K562 (cell line): ENCODE measurements at regions not wholly inside any gene's neighbourhood (a gene's known extent, or its start where the extent isn't known, plus 50 kb on each side); places are given as distances from the start of the nearest gene placed in this dataset.

ENCODE experiments used
- ATAC-seq: fragments of 200-7000 bp; cut with Tn5 transposase; 3 replicates; pipeline ENCODE4 v1.9.1; 2020; ENCODE audit warnings: moderate library complexity
- BruUV-seq: library from RNA; stranded (reverse); fragments of 400-500 nt; replicated peaks from 2 replicates; lab custom pipeline; 2021; lab: Mats Ljungman, UMichigan
- CTCF ChIA-PET: fragments of 300-600 bp; formaldehyde crosslinking; extraction: SDS; loops from one replicate; lab custom pipeline; 2021; ENCODE audit warnings: low intra/inter-chr PET ratio; lab: Yijun Ruan, JAX
- POLR2A ChIA-PET: fragments of 300-600, 350-650 bp; sonication (Branson Sonifier 250); formaldehyde crosslinking; extraction: SDS; loops from one replicate; lab custom pipeline; 2021; ENCODE audit warnings: antibody characterized with exemption, inconsistent platforms; lab: Yijun Ruan, JAX
- DNase-seq, 4 experiments: peaks; one replicate each; pipeline versions ENCODE4 v3.0.0 to v3.0.0-alpha.2; 2011 to 2018; ENCODE audit warnings: low spot score in 3 of 4, mixed read lengths in 3 of 4; ENCODE audit errors: extremely low read depth in 1 of 4
- FAIRE-seq: peaks from 2 replicates; lab custom pipeline; 2011; peaks lifted over from hg19 to GRCh38; lab: Jason Lieb, UNC
- H2AFZ ChIP-seq: 2 replicates; pipeline ENCODE4 v1.6.0; 2011; ENCODE audit warnings: low read depth, low read length, control low read depth, inconsistent platforms
- H3K27ac ChIP-seq: fragments of 200-600 bp; 3 replicates; pipeline ENCODE4 v1.8.0; 2011; ENCODE audit warnings: low read depth, mild to moderate bottlenecking, control low read depth, inconsistent platforms, low read length, moderate library complexity, mixed read lengths; ENCODE audit errors: extremely low read depth
- H3K27me3 ChIP-seq, 2 experiments: fragments of 300-600 bp in 1 of 2; 2 replicates in 1 of 2; 3 replicates in 1 of 2; pipeline versions ENCODE4 v1.6.0 to v1.8.0; 2011; ENCODE audit warnings: inconsistent platforms in 2 of 2, low read length in 2 of 2, mild to moderate bottlenecking in 1 of 2, mixed read lengths in 1 of 2, moderate library complexity in 1 of 2; ENCODE audit not compliant: control insufficient read depth in 2 of 2, insufficient read depth in 2 of 2
- H3K36me3 ChIP-seq: fragments of 300-600 bp; 3 replicates; pipeline ENCODE4 v1.8.0; 2011; ENCODE audit warnings: mild to moderate bottlenecking, low read length, inconsistent platforms; ENCODE audit not compliant: control insufficient read depth, insufficient read depth
- H3K4me1 ChIP-seq, 2 experiments: fragments of 200-600 bp in 1 of 2; replicated peaks in 1 of 2; 2 replicates in 1 of 2; 3 replicates in 1 of 2; pipeline versions ENCODE4 v1.5.1 to v1.8.0; 2011; ENCODE audit warnings: inconsistent platforms in 2 of 2, low read length in 2 of 2, mild to moderate bottlenecking in 1 of 2, mixed read lengths in 1 of 2, moderate library complexity in 1 of 2; ENCODE audit not compliant: control insufficient read depth in 2 of 2, insufficient read depth in 2 of 2
- H3K4me2 ChIP-seq: 2 replicates; pipeline ENCODE4 v1.6.1; 2011; ENCODE audit warnings: low read length, control low read depth, inconsistent platforms, mixed read lengths; ENCODE audit not compliant: insufficient read depth
- H3K4me3 ChIP-seq: fragments of 200-600 bp; sonication (generic), shearing (Covaris generic); 2 replicates; pipeline ENCODE4 v1.5.1; 2016; ENCODE audit warnings: control low read depth, inconsistent platforms
- H3K79me2 ChIP-seq: fragments of 200-600 bp; 3 replicates; pipeline ENCODE4 v1.8.0; 2011; ENCODE audit warnings: low read length, inconsistent platforms; ENCODE audit not compliant: control insufficient read depth, insufficient read depth
- H3K9ac ChIP-seq, 2 experiments: 2 replicates each; pipeline versions ENCODE4 v1.6.0 to v1.6.1; 2011; ENCODE audit warnings: low read depth in 2 of 2, low read length in 2 of 2, control low read depth in 1 of 2, inconsistent platforms in 1 of 2, mild to moderate bottlenecking in 1 of 2, mixed read lengths in 1 of 2; ENCODE audit not compliant: insufficient read depth in 1 of 2
- H3K9me1 ChIP-seq: one replicate; pipeline ENCODE4 v1.6.0; 2011; ENCODE audit warnings: inconsistent platforms, mild to moderate bottlenecking, low read length, moderate library complexity; ENCODE audit not compliant: control insufficient read depth, insufficient read depth
- H3K9me3 ChIP-seq: replicated peaks from 2 replicates; pipeline ENCODE4 v1.5.1; 2011; ENCODE audit warnings: low read depth, low read length, inconsistent platforms; ENCODE audit not compliant: control insufficient read depth, insufficient read depth
- H4K20me1 ChIP-seq: replicated peaks from 2 replicates; pipeline ENCODE4 v1.6.1; 2011; ENCODE audit warnings: low read length, inconsistent platforms, mixed read lengths; ENCODE audit not compliant: control insufficient read depth, insufficient read depth
- BCL6 ChIP-seq: fragments of 250-450 bp; sonication (Bioruptor Pico); IDR thresholded peaks from 2 replicates; pipeline ENCODE4 v1.4.0; 2020
- CCAR2 ChIP-seq: fragments of 200-400 bp; formaldehyde crosslinking; IDR thresholded peaks from 2 replicates; pipeline ENCODE4 v1.6.1; 2017; ENCODE audit warnings: mild to moderate bottlenecking, low read depth, low read length
- ESRRA ChIP-seq: fragments of 450-650 bp; IDR thresholded peaks from 2 replicates; pipeline ENCODE4 v1.6.1; 2014; ENCODE audit warnings: low read depth, mild to moderate bottlenecking, moderate library complexity, borderline replicate concordance
- NELFE ChIP-seq: IDR thresholded peaks from 2 replicates; pipeline ENCODE4 v1.6.1; 2011; ENCODE audit warnings: mild to moderate bottlenecking; ENCODE audit not compliant: insufficient read depth, insufficient read length
- POLR2B ChIP-seq: fragments of 450-650 bp; IDR thresholded peaks from 2 replicates; pipeline ENCODE4 v1.6.1; 2018; ENCODE audit warnings: low read depth; ENCODE audit not compliant: partially characterized antibody
- PRMT5 ChIP-seq: sonication (generic); formaldehyde crosslinking; IDR thresholded peaks from 2 replicates; pipeline ENCODE4 v1.5.0; 2020; ENCODE audit warnings: missing genetic modification reagents
- RFX1 ChIP-seq: fragments of 450-650 bp; IDR thresholded peaks from 2 replicates; pipeline ENCODE4 v1.6.1; 2016; ENCODE audit warnings: mild to moderate bottlenecking, moderate library complexity
- SRF ChIP-seq, 2 experiments: fragments of 250-450, 450-650 bp in 1 of 2; sonication (Bioruptor Pico) in 1 of 2; sonication (generic) in 1 of 2; formaldehyde crosslinking; IDR thresholded peaks; 2 replicates each; pipeline versions ENCODE4 v1.5.0 to v1.5.1; 2020 to 2022; ENCODE audit warnings: mild to moderate bottlenecking in 1 of 2, missing genetic modification reagents in 1 of 2
- ZNF707 ChIP-seq: fragments of 250-450 bp; sonication (Bioruptor Pico); conservative IDR thresholded peaks from 2 replicates; pipeline ENCODE4 v1.8.0; 2022; ENCODE audit warnings: inconsistent platforms, mild to moderate bottlenecking, moderate library complexity
- WGBS: fragments of 100-300 bp; shearing (Covaris generic); methylation state at CpG from one replicate; pipeline ENCODE4 v1.1.6; 2016; ENCODE audit warnings: low coverage, mixed read lengths; ENCODE audit not compliant: insufficient coverage; ENCODE audit errors: missing lambda C conversion rate; 5-methylcytosine and 5-hydroxymethylcytosine counted together
- in situ Hi-C: fragments of 300-500 bp; cut with MboI; formaldehyde crosslinking; loops from 4 replicates; pipeline ENCODE4 v1.15.0; 2018; ENCODE audit warnings: inconsistent platforms, mixed read lengths
- intact Hi-C: fragments of 100-400 bp; cut with micrococcal nuclease; formaldehyde crosslinking; loops from 2 replicates; pipeline ENCODE4 v1.14.2; 2022
- TF ChIP-seq, protein P1 (sequence below): IDR thresholded peaks from 3 replicates; pipeline ENCODE4 v1.6.1; 2011; ENCODE audit warnings: borderline replicate concordance, mild to moderate bottlenecking, moderate library complexity; ENCODE audit not compliant: insufficient read length; ENCODE audit errors: extremely low read depth
- TF ChIP-seq, protein P2 (sequence below): fragments of 250-450 bp; sonication (Bioruptor Pico); IDR thresholded peaks from 2 replicates; pipeline ENCODE4 v1.5.0; 2021; ENCODE audit warnings: mild to moderate bottlenecking, moderate library complexity

DNA sequence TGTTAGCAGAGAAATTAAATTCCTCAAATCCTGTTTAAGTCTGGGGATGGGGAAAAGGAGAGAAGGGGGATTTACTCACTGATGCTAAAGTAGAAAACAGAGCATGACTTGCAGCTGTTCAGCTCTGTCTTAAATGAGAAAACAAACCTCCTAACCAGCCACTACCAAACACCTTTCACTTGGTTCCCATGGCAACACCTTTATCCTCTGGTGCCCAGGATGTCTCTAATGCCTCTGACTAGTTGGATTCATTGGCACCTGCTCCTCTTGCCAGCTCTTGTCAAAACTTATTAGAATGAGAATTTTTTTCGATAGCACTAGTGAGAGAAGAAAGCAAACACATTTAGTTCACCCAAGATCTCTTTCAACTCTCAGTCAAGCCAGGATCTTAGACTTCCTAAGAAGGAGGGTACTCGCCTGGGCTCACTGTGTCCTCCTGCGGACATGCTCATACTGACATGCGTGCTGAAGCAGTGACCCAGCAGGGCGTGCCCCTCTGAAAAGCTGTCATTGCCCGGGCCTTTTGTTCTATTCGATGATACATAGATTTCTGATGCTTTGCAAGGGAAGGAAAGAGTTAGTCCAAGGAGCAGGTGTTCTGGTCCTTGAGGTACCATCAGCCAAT lies 656.0 kb upstream of the CELF4 start:
- intact Hi-C loops: no loop called here
- in situ Hi-C loops: no loop called here
- no peaks in the 10 kb centered on the region for H3K36me3 ChIP-seq

DNA sequence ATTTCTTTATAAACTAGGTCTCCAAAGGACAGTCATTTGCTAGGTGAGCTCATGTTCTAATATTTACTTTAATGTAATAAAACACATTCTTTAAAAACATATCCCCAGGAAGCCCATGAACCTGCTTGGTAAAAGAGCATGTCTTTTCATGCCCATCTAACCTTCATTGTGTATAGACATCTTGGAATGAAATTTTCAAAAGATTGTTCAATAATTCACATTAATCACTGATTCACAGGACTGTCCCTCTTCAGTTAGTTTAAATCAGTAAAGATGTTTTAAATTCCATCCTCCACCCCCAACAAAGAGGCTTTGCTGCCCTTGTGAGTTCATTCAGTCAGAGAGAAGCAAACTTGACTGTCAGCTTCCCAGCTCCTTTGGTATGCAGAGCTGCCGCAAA lies 633.4 kb upstream of the CELF4 start:
- BruUV-seq: no TSS peak
- no peaks in the 10 kb centered on the region for H3K4me1 ChIP-seq
- H3K4me2 ChIP-seq: no peak overlapping the region
- no peak overlapping the region for H3K4me3 ChIP-seq
- H3K9me1 ChIP-seq: no peaks in the 10 kb centered on the region
- no peaks in the 10 kb centered on the region for H3K79me2 ChIP-seq
- no peaks in the 10 kb centered on the region for H4K20me1 ChIP-seq
- no peaks in the 10 kb centered on the region for H3K36me3 ChIP-seq
- ATAC-seq (no peak), DNase-seq (no peak), FAIRE-seq (no peak)
- no peaks in the 10 kb centered on the region for H3K9me3 ChIP-seq
- ChIA-PET POLR2A (no interaction called here), CTCF (no interaction called here)
- H3K27me3 ChIP-seq: no peaks in the 10 kb centered on the region
- intact Hi-C loops (no loop called here), in situ Hi-C loops (no loop called here)
- no peak overlapping the region for H3K27ac ChIP-seq
- H2AFZ ChIP-seq: no peak overlapping the region
- WGBS: 0% methylated on average over 1 of the region's 1 CpG
- no peak overlapping the region for H3K9ac ChIP-seq
- TF ChIP-seq CCAR2 (no peak), POLR2B (no peak), NELFE (no peak), SRF (CRISPR knock-in tag; IDR thresholded peaks at IDR 0.05) (no peak), ZNF707 (no peak), ESRRA (no peak), BCL6 (no peak)
- TF ChIP-seq, protein P1, sequence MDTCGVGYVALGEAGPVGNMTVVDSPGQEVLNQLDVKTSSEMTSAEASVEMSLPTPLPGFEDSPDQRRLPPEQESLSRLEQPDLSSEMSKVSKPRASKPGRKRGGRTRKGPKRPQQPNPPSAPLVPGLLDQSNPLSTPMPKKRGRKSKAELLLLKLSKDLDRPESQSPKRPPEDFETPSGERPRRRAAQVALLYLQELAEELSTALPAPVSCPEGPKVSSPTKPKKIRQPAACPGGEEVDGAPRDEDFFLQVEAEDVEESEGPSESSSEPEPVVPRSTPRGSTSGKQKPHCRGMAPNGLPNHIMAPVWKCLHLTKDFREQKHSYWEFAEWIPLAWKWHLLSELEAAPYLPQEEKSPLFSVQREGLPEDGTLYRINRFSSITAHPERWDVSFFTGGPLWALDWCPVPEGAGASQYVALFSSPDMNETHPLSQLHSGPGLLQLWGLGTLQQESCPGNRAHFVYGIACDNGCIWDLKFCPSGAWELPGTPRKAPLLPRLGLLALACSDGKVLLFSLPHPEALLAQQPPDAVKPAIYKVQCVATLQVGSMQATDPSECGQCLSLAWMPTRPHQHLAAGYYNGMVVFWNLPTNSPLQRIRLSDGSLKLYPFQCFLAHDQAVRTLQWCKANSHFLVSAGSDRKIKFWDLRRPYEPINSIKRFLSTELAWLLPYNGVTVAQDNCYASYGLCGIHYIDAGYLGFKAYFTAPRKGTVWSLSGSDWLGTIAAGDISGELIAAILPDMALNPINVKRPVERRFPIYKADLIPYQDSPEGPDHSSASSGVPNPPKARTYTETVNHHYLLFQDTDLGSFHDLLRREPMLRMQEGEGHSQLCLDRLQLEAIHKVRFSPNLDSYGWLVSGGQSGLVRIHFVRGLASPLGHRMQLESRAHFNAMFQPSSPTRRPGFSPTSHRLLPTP: no peak
- TF ChIP-seq, protein P2, sequence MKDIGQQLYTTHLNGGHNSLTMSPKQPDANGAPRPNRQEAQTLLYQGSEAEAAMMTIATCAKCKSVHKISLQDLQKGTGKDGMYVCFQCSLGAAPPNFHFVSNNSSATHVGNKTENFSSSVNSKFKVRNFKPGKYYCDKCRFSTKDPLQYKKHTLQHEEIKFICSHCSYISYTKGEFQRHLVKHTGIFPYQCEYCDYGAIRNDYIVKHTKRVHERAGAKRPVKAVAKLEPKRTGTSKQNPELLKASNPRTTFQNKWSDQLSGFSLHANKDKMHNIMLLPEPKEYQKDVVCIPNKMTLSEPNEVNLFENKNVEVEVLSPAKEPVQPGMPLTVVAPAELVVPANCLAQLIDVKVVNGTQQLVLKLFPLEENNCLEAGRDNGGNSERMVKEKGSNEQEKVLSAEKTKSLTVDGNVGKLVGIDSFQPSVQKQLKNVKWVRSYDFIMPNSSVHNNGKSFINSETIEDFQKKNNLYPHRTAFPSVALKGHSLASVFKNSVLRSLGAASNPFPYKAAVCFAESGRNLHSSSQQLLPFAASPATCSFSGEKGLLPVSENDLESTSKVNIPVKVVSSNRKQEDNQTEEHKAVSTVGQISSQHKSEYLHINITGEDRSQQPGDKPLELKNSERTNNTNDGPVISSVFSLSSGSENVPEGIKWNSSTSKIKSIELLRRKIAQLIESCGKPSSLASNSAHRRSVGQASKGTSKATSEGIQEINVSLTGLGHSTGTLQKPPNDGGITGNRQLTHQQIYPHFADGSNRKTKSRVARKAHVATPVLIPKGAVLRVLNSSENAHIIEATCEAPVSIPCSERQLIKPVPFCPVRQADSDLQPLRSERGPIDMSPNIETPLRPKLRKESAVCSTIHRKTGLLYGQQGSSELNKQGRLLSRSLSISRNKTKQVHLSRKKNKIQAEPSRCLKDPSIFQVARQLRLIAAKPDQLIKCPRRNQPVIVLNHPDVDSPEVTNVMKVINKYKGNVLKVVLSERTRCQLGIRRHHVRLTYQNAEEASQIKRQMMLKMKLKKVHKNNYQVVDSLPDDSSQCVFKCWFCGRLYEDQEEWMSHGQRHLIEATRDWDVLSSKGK (CRISPR knock-in tag): no peak

More for the DNA sequence above, 656.0 kb upstream of the CELF4 start:
- Histone ChIP-seq H3K4me3 (no peak overlapping the region), H3K27ac (no peak overlapping the region), H2AFZ (no peak overlapping the region), H3K4me1 (no peaks in the 10 kb centered on the region), H4K20me1 (no peaks in the 10 kb centered on the region), H3K27me3 (no peaks in the 10 kb centered on the region), H3K9me3 (no peaks in the 10 kb centered on the region), H3K9me1 (no peaks in the 10 kb centered on the region), H3K9ac (no peak overlapping the region), H3K4me2 (no peak overlapping the region), H3K79me2 (no peaks in the 10 kb centered on the region)
- ChIA-PET CTCF (no interaction called here), POLR2A (no interaction called here)
- BruUV-seq: no TSS peak
- ATAC-seq (no peak), FAIRE-seq (no peak), DNase-seq (no peak)
- 0% methylated on average over 7 of the region's 7 CpGs for WGBS
- TF ChIP-seq PRMT5 (CRISPR knock-in tag) (no peak), RFX1 (peak; percentile 26; the same call in 1 of the 2 replicates)
